ENCODE measurements at regions not wholly inside any gene's neighbourhood (a gene's known extent, or its start where the extent isn't known, plus 50 kb on each side); places are given as distances from the start of the nearest gene placed in this dataset.

GRCh38 chr17:14940108-14940937 lies 324.8 kb downstream of the PMP22 start:
- DNase-seq (ENCODE audit: insufficient read length, low spot score) (no peak), FAIRE-seq (no peak)
- no peak for TF ChIP-seq POLR2A (IDR thresholded peaks at IDR 0.05; ENCODE audit: low read depth, low read length)

GRCh38 chr17:14935845-14936485 lies 329.2 kb downstream of the PMP22 start:
- FAIRE-seq (no peak), DNase-seq (ENCODE audit: insufficient read length, low spot score) (no peak)
- TF ChIP-seq POLR2A (IDR thresholded peaks at IDR 0.05; ENCODE audit: low read depth, low read length) = no peak

- no peak for DNase-seq (ENCODE audit: insufficient read length, low spot score)
- no peak for TF ChIP-seq POLR2A (IDR thresholded peaks at IDR 0.05; ENCODE audit: low read depth, low read length)
- FAIRE-seq = no peak
These were observed 329.8 kb downstream of the PMP22 start for GRCh38 chr17:14935139-14935841.

GRCh38 chr17:14933676-14934075 lies 331.4 kb downstream of the PMP22 start:
- DNase-seq (ENCODE audit: insufficient read length, low spot score) = no peak
- FAIRE-seq = no peak
- no peak for TF ChIP-seq POLR2A (IDR thresholded peaks at IDR 0.05; ENCODE audit: low read depth, low read length)

GRCh38 chr17:14926526-14927122 lies 338.5 kb downstream of the PMP22 start:
- peak; percentile 38 for FAIRE-seq
- DNase-seq (ENCODE audit: insufficient read length, low spot score) = peak; percentile 21
- TF ChIP-seq POLR2A (IDR thresholded peaks at IDR 0.05; ENCODE audit: low read depth, low read length) = no peak

- DNase-seq (ENCODE audit: insufficient read length, low spot score) = no peak
- FAIRE-seq = no peak
- TF ChIP-seq POLR2A (IDR thresholded peaks at IDR 0.05; ENCODE audit: low read depth, low read length) = no peak
These were observed 339.1 kb downstream of the PMP22 start for GRCh38 chr17:14926073-14926472.

GRCh38 chr17:14925498-14925897 lies 339.6 kb downstream of the PMP22 start:
- FAIRE-seq = no peak
- TF ChIP-seq POLR2A (IDR thresholded peaks at IDR 0.05; ENCODE audit: low read depth, low read length) = no peak

GRCh38 chr17:14923981-14924380 lies 341.1 kb downstream of the PMP22 start:
- no peak for TF ChIP-seq POLR2A (IDR thresholded peaks at IDR 0.05; ENCODE audit: low read depth, low read length)
- FAIRE-seq = no peak
- DNase-seq (ENCODE audit: insufficient read length, low spot score) = no peak

More at GRCh38 chr17:14925498-14925897, 339.6 kb downstream of the PMP22 start:
- no peak for DNase-seq (ENCODE audit: insufficient read length, low spot score)

- FAIRE-seq (no peak), DNase-seq (ENCODE audit: insufficient read length, low spot score) (no peak)
- no peak for TF ChIP-seq POLR2A (IDR thresholded peaks at IDR 0.05; ENCODE audit: low read depth, low read length)
These were observed 342.7 kb downstream of the PMP22 start for GRCh38 chr17:14922411-14922810.

GRCh38 chr17:14921936-14922335 lies 343.2 kb downstream of the PMP22 start:
- no peak for FAIRE-seq

GRCh38 chr17:14919631-14920213 lies 345.4 kb downstream of the PMP22 start:
- no peak for TF ChIP-seq POLR2A (IDR thresholded peaks at IDR 0.05; ENCODE audit: low read depth, low read length)
- DNase-seq (ENCODE audit: insufficient read length, low spot score) (no peak), FAIRE-seq (no peak)

More at GRCh38 chr17:14921936-14922335, 343.2 kb downstream of the PMP22 start:
- no peak for DNase-seq (ENCODE audit: insufficient read length, low spot score)
- TF ChIP-seq POLR2A (IDR thresholded peaks at IDR 0.05; ENCODE audit: low read depth, low read length) = no peak

GRCh38 chr17:14919094-14919493 lies 346.0 kb downstream of the PMP22 start:
- DNase-seq (ENCODE audit: insufficient read length, low spot score) = no peak
- FAIRE-seq = no peak
- TF ChIP-seq POLR2A (IDR thresholded peaks at IDR 0.05; ENCODE audit: low read depth, low read length) = no peak

GRCh38 chr17:14918540-14918939 lies 346.6 kb downstream of the PMP22 start:
- no peak for TF ChIP-seq POLR2A (IDR thresholded peaks at IDR 0.05; ENCODE audit: low read depth, low read length)
- DNase-seq (ENCODE audit: insufficient read length, low spot score) (no peak), FAIRE-seq (no peak)
